Islet of Langerhans (tissue), 1 donor: ENCODE measurements at regions not wholly inside any gene's neighbourhood (a gene's known extent, or its start where the extent isn't known, plus 50 kb on each side); places are given as distances from the start of the nearest gene placed in this dataset.

Source experiments
- FAIRE-seq: peaks from one replicate; lab custom pipeline; 2011; peaks lifted over from hg19 to GRCh38; lab: Jason Lieb, UNC

DNA sequence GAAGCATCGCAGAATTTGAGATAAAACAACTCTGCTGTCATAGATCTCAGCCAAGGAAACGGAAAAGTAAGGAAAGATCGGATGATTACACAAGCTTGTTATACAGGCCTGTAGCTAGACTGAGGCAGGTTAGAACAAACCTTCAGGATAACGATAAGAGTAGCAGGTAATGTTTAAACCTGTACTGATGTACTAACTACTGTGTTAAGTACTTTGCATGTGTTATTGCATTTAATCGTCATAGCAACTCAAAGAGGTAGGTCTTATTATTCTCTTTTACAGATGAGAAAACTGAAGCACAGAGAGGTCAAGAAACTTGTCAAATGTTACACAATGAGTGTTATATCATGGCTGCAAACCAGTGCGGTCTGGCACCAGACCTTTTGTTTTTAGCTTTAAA lies 352.5 kb downstream of the GPAM start:
- FAIRE-seq = no peak

- no peak for FAIRE-seq
Measured at GRCh38 chr10:111833251-111833650, 350.3 kb downstream of the GPAM start.

DNA sequence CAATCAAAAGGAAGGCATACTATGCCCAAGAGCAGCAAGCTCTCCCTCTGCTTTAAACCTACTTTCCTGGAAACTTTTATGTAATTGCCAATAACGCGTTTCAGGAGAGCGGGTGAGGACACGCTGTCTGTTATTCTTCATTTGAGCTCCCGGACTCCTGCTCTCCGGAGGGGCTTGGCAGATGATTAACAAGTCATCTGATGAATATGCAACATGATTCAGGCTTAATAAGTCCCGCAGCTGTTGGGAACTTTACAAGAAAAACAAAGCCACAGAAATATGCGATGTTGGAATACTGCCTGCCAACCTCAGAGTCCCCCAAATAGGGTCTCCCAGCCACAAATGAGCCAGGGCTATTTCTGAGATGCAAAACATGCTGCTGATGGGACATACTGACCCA lies 348.0 kb downstream of the GPAM start:
- FAIRE-seq = no peak

GRCh38 chr10:111836064-111836463 lies 347.5 kb downstream of the GPAM start:
- no peak for FAIRE-seq

DNA sequence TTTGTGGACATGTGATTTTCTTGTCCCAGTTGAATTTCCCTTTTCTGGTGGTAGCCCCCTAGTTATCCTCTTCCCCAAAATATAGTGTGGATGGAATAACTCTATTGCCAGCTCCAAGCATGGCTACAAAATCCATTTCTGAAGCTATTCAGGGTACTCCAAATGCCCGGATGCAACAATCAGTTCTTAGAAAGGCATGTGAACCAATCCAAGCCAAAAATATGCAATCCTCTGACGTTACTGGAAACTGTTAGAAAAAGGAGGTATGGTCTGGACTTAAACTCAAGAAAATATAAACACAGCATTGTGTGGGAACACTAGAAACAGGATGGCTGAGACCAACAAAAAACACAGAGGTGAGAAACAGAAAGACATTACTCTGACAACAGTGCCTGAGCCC lies 347.0 kb downstream of the GPAM start:
- no peak for FAIRE-seq

DNA sequence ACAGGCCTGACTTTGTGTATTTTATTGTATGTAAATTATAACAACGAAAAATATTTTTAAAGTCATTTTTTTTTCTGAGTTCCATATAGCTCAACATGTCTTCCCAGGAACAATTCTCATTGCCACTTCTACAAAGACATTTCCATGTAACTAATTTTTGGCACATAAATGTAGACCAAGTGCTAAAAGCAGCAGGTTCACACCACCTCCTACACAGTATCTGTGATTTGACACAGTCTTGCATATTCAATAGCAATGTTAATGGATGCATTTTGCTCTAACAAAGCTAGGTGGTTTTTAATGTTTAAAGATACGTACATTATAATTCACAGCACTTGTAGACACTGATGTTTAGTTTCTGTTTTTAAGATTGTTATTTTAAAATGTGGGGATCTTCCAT lies 346.5 kb downstream of the GPAM start:
- FAIRE-seq = no peak

- no peak for FAIRE-seq
Measured at GRCh38 chr10:111837985-111838384, 345.6 kb downstream of the GPAM start.

DNA sequence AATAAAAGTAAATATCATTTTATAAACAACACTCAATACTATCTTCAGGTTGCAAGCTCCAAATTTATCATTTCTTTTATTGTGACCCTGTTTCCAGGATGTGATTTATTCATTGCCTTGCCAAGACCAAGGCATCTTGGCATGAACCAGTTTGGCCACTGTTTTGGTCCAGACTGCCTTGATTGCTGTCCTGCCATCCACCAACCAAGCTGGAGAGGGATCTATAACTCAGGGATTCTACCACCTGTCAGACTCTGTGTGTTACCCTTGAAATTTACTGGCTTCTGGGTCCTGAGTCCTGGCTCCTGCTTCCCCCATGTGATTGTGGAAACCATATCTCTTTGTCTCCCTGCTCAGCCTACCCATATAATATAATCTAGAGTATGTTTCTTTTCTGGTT lies 343.0 kb downstream of the GPAM start:
- FAIRE-seq = no peak

- FAIRE-seq = no peak
Measured at GRCh38 chr10:111852801-111853200, 330.8 kb downstream of the GPAM start.

DNA sequence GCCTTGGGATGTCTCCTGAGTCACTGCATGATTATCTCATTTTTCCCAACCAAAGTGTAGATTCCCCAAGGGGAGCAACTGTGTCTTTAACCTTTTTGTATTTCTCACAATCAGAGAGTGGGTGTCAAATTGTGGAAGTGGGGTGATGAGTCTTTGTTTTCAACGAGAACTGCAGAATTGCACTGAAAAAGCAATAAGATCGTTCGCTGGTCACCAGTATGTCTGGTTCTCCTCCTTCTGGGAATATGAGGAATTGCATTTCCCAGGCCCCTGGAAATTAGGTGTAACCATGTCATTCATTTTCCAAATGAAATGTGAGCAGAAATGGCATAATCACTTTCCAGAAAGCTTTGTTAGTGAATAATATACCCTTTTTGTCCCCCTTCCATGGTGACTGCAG lies 326.9 kb downstream of the GPAM start:
- FAIRE-seq = no peak

DNA sequence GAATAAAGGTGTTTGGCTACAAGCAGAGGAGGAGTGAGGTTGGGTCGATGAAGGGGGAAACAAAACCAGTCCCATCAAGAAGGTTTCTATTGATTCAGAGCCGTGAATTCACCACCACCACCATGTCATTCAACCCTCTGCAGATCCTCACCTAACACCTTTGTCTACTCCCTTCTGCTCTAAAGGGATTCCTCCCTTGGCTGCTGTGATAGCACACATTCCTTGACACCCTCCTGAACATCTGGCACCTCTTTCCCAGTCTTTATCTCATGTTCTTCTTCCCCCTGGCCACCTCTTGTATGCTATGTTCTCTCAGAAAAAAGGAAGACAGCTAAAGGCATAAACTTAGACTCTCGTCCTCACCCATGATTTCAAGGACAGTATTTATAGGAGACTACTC lies 318.0 kb downstream of the GPAM start:
- no peak for FAIRE-seq

- FAIRE-seq = no peak
Measured at GRCh38 chr10:111871458-111871857, 312.1 kb downstream of the GPAM start.

DNA sequence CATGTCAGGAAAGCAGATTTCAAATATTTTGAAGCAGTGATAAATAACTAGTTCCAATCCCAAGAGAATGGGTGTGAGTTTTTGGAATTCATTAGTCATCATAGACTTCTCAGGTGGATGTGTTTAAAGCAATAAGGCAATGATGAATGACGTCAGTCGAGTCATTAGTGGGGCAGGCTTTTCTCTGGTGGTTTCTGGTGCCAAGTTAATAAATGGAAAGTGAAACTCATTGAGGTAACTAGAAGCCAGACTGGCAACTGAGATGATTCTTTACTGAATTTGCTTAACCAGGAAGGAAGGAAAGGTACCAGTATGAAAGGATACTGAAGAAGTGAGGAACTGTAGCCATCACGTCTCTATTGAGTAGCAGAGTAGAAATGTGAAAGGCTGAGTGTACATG lies 311.0 kb downstream of the GPAM start:
- no peak for FAIRE-seq

DNA sequence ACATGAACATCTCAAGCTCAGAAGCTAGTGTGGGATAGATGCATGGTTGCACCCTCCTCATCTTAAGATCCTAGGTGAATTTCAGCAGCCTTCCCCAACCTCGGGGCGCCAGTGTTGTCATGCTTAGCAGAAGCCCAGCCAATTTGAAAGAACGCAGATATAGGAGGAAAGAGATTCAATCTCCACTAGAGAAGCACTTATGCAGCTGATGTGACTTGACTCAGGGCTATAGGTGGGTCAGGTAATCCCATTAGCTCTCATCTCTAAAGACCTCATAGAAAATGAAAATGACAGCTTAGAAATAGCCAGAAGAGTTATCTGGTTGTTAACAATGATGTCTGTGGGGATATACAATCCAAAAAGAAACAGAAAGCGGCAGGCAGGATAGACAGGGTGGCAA lies 310.5 kb downstream of the GPAM start:
- FAIRE-seq = no peak

- no peak for FAIRE-seq
Measured at GRCh38 chr10:111873621-111874135, 309.9 kb downstream of the GPAM start.

GRCh38 chr10:111874576-111874975 lies 309.0 kb downstream of the GPAM start:
- FAIRE-seq = no peak

DNA sequence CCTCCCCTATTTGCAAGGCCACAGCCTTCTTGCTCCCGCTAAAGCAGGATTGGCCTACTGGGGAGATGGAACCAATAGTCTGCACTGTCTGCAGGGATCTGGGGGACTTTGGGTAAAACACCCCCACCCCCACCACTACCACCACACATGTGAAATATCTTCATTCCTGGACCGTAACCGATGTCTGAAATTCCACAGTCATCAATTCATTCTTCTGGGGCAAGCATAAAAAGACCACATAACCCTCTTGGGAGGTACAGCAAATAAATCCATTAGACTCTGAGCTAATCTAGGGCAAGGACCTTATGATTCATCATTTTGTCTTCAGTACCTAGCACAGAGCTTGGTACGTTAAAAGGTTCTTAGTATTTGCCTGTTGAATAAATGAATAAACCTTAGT lies 307.8 kb downstream of the GPAM start:
- FAIRE-seq = no peak

DNA sequence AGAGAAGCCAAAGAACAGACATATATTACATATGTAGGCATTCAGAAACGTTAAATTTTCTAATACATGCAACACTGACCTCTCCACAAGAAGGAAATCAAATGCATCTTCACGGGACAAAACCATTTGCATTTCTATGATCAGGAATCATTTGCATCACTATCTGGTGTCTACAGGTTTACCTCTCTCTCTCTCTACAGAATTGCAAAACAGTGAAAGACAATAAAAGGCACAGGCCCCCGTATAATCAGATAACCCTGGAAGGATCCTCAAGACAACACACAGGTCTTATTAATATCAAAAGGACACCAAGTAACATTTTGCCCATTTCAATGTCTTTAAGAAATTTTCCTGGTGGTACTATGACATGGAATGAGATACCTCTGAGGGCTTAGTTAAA lies 306.3 kb downstream of the GPAM start:
- no peak for FAIRE-seq

DNA sequence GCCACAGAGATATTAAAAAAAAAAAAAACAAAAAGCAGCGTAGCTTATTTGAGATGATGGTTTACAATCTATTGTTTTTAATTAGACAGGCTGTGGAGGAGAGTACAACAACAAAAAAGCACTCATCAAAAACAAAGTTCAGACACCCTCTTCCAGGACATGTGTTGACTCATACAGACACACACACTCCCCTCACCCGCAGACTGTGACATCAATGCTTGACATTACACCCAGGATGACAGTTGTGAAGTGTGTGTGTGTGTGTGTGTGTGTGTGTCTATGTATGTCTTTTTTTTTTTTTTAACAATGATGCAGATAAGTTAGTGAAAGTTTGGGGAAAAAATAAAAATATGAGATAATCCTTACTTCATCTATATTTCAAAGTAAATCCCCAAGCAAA lies 303.6 kb downstream of the GPAM start:
- FAIRE-seq = no peak

GRCh38 chr10:111885046-111885445 lies 298.5 kb downstream of the GPAM start:
- FAIRE-seq = no peak

- FAIRE-seq = no peak
Measured at GRCh38 chr10:111885919-111886318, 297.6 kb downstream of the GPAM start.

DNA sequence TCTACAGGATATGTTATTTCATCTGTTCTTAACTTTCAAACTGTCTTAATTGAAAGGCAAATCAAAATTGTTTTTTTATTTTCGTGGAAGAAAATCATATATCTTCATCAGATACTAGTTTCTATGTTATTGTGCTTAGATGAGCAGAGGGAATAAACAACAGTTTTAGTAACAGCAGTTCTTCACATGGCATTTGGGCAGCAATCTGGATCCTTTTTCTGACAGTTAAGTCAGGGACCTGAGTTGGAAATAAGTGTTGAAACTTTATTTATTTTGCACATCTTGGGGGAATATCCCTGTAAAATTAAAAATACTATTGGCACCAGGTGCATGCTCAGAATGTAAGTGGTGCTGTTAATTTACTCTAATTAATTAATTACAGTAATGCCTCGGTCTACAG lies 296.3 kb downstream of the GPAM start:
- FAIRE-seq = no peak

DNA sequence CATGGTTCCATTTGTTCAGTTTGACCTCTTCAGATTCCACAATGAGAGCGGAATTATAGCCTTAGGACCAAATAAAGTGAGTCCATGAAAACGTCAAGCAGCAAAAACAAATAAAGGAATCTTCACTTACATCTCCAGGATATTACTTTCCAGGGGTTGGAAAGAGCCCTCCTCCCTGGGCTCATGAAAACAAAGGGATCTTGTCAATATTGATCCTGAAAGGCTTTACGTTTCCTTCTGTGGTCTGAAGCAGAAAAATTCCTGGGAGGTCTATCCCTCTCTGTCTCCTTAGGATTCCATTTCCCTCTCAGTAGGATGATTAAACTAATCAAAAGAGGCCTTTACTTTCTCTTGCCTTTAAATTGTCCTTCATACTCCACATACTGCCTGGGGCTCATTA lies 293.5 kb downstream of the GPAM start:
- FAIRE-seq = no peak

DNA sequence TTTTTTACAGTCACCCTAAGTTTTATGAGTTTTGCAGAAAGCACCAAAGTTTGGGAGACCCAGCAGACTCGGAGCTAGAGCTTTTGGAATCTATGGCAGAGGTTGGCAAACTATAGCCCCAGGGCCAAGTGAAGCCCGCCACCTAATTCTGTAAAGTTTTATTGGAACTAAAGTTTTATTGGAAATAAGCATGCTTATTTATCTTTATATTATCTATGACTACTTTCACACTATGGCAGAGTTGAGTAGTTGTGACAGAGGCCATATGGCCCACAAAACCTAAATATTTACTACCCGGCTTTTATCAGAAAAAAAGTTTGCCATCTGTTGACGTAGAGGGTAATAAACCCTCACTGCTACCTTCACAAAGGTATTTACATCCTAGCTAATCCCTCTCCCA lies 267.6 kb downstream of the GPAM start:
- FAIRE-seq = no peak

DNA sequence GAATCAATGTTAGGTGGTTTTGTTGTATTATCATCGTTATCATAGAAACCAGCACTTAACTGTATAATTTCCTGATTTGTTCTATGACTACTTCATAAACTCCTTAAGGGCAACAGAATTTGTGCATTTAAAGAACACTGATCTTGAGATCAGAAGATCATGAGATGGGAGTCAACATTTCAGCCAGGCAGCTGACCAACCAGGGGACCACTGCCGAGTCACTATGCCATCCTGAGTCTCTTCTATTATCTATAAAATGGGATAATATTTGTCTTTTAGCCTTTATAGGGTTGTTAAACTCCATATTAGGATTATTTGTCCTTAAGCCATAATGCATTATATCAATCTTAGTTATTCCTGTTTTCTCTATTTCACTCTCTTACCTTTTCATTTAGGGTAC lies 261.7 kb downstream of the GPAM start:
- FAIRE-seq = no peak
